NCI-H345 treated with DMSO at 0.1 percent for 48 hours (cell line): ENCODE measurements at regions not wholly inside any gene's neighbourhood (a gene's known extent, or its start where the extent isn't known, plus 50 kb on each side); places are given as distances from the start of the nearest gene placed in this dataset.

Experiments
- DNase-seq: peaks from one replicate; lab custom pipeline; 2025; ENCODE audit not compliant: unreplicated experiment; lab: John Stamatoyannopoulos, UW

DNA sequence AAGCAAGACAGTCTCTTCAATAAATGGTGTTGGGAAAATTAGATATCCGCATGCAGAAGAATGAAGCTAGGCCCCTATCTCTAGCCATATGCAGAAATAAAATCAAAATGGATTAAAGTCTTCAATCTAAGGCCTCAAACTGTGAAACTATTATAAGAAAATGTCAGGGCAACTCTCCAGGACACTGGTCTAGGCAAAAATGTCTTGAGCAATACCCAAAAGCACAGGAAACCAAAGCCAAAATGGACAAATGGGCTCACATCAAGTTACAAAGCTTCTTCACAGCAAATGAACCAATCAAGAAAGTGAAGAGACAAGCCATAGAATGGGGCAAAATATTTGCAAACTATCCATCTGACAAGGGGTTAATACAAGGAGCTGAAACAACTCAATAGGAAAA, 338.8 kb downstream of the NNT start:
- no peak for DNase-seq

DNA sequence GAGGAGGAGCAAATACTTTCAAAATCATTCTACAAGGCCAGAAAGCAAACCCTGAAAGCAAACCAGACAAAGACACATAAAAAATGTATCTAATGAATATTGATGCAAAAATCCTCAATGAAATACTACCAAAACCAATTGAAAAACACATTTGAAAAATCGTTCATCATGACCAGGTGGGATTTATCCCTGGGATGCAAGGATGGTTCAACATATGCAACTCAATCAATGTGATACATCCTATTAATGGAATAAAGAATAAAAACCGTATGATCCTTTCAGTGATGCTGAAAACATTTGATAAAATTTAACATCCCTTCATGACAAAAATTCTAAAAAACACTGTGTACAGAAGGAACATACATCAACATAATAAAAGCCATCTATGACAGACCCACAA, 337.6 kb downstream of the NNT start:
- DNase-seq, result no peak

DNA sequence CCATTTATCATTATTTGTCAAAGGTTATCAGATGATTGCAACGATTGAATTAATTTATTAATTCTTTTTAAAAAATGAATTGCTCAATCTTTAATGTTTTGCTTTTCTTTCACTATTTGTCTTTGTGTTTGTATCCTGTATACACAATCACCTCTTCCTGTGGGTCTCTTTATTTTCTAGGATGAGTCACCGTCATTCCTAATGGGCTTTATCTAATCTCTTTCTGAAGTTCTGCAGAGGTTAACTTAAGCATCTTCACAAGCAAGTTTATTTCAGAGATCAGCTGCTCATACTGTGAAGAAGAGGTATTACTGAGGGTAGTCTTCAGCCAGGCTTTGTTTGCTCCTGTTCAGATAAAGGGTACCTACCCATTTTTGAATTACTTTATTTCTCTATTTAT, 323.9 kb downstream of the NNT start:
- DNase-seq, result no peak

DNA sequence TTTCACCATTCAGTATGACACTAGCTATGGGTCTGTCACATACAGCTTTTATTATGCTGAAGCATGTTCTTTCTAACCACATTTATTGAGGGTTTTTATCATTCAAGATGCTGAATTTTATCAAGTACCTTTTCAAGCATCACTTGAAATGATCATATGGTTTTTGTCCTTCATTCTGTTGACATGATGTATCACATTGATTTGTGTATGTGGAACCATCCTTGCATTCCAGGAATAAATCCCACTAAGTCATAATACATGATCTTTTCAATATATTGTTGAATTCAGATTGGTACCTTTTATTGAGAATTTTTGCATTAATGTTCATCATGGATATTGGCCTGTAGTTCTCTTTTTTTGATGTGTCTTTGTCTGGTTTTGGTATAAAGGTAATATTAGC, 317.4 kb downstream of the NNT start:
- DNase-seq, result no peak

DNA sequence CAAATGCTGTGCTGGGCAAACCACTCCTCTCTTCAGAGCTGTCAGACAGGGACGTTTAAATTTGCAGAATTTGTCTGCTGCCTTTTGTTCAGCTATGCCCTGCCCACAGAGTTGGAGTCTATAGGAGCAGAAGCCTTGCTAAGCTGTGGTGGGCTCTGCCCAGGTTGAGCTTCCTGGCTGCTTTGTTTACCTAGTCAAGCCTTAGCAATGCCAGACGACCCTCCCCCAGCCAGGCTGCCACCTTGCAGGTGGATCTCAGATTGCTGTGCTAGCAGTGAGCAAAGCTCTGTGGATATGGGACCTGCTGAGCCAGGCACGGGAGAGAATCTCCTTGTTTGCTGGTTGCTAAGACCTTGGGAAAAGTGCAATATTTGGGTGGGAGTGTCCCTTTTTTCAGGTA, 314.9 kb downstream of the NNT start:
- DNase-seq, result no peak

DNA sequence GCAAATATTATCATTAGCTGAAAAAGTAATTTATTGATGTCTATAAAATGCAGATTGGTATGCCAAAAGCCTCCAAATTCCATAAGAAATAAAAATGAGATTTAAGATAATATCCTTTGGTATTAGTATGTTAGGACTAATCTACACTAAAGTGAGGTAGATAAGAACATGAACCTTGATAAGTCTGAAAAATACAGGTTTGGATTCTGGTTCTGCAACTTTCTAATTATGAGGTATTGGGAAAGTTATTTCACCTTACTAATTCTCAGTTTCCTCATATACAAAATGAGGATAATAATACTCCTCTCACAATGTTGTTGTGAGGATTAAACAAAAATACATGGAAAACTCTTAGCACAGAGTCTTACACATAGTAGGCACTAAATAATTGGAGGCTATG, 300.1 kb downstream of the NNT start:
- DNase-seq, result no peak

DNA sequence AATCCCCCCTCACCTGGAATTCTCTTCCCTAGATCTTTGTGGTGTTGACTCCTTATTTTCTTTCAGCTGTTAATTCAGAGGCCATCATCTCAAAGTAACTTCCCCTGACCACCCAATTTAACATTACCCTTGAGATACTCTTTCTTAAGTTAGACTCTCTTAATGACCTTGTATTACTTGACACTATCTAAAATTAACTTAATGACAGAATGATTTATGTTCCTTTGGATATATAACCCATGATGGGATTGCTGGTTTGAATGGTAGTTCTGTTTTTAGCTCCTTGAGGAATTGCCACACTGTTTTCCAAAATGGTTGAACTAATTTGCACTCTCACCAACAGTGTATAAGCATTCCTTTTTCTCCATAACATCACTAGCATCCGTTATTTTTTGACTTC, 298.0 kb downstream of the NNT start:
- DNase-seq, result no peak

DNA sequence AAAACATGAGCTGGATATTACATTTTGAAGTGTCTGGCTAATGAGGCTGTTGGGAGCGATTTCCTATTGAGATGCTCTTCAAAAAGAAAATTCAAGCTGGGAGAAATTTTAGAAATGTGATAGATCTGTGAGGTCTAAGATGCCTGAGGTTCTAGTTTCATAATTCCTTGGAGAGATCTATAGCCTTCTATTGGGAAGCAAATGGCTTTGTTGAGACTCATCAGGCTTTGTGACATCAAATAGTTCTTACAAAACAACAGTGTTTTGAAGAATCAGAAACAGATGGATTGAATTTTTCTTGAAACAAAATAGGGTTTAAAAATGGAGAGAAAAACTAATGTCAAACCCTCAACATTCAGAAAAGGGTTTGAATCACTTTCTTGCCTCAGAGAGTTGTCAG, 292.9 kb downstream of the NNT start:
- DNase-seq, result no peak

DNA sequence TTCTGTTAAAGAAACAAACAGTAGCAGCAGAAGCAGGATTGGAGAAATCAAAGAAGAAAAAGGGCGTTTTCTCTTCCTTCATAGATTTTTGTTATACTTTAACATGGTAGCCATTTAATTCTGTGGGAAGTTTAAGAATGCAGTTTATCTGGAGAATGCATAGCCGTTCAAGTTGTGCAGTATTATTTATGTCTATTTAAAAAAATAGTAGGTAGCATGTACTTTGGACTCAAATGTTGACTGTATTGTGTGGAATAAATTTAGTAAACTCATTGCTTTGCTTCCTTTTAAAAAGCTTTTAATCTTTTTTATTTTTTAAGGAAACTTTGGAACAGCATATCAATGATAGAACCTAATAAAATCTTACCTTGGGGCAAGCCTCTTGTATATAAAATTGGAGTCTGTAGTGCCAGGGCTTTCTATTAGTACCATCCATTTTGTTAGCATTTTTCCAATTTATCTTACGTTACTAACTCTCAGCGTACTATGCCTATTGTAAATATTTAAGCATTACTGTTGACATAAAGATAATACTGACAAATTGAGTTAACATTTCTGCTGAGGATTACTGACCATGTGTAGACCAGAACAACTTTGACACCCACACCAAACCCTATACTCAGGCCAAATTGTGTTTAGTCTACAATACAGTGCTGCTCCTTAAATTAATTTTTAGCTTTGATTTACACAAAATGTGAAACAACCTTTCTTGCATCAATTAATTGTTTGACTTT, 291.1 kb downstream of the NNT start:
- DNase-seq, result no peak

DNA sequence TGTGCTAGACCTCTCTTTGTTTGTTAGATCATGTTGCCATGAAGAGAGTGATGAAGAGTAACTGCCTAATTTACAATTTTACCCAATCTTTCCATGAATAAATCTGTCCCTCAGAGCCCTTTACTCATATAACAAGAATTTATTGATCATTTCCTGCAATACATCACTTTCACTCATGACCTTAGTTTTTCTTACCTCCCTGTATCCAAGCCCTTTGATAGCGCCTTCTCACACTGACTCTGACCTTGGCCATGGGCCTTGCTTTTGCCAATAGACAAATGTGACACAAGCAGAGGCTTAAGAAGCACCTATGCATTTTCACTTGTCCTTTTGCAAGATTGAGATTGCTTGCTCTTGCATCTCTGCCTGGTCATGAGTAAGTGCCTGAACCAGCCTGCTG, 288.1 kb downstream of the NNT start:
- no peak for DNase-seq

DNA sequence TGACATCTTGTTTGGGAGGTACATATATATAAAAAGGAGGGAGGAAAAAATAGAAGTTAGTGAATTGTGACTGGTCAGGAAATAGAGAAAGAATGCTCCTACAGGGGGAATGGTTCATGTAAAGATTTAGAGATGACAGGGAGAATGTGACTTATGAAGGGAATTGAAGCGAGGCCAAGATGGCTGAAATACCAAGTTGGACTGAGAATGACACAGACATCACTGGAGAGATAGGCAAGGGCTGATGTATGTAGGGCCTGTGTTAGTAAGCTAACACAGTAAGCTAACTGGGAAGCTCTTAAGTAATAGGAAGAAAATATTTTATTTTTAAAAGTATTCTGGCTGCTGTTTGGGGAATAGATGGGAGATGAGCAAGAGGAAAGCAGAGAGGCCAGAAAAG, 286.3 kb downstream of the NNT start:
- DNase-seq, result no peak

DNA sequence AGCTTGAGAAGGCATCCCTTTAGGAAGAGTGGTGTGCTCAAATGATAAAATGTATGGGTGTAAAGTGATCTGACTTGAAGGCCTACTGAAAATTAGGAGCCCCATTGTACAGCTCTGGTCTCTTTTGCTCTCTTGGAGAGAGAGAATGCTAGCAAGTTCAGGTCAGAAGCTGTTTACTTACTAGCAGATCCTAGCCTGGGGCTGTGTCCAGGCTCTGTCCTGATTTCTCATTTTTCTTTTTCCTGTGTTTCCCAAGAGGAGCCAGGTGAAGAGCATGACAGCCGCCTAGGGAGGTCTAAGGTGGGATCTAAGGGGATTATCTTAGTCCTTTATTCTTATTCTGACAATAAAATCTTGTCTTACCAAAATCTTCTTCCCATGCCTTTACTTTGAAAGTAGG, 272.8 kb downstream of the NNT start:
- DNase-seq, result no peak

DNA sequence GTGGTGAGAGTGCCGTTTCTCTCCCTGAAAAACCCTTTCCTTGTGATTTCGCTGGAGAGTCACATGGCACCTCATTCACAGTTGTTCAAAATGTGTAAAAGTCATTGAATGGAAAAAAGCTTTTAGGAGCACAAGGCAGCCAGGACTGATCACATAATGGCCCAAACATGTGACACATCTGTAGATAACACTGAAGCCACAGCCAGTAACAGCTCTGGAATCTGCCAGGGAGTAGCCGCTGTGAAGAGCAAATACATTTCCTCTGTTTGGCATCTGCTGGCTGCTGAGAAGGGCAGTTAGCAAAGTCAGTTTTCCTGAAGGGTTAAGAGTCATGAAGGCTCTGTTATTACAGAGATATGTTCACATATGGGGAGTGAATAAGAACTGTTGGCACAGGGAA, 271.8 kb downstream of the NNT start:
- DNase-seq, result no peak

DNA sequence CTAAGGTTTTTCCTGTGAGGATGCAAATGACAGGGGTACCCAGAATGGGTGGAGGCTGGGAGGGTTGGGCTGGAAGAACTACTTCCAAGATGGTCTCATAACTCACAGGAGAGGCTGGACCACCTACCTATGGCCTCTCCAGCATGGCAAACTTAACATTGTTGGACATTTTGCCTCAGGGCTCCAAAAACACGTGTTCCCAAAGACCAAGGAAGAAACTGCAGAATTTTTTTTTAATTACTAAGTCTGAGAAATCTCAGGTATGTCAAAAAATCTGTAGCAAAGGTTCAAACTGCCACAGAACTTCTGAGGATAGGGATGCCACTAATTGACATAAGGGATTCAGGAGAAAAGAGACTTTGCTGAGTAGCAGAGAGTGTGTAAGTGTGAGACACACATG, 270.8 kb downstream of the NNT start:
- DNase-seq, result no peak

DNA sequence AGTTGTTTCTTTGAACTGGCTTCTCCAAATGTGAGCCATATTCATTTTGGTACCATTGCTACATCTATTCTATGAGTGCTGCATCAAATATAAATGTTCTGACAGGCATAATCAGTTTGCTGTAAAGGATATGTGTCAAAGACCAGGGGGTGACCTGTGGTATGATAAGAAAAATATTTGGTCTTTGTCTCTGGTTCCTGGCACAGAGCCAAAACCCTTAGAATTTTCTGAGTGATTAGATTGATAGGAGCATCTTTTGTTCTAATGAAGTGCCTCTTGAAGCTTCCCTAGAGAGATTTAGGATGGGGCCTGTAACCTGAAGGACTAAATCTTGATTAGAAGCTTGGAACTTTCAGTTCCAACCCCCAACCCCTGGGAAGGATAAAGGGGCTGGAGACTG, 256.3 kb downstream of the NNT start:
- no peak for DNase-seq

DNA sequence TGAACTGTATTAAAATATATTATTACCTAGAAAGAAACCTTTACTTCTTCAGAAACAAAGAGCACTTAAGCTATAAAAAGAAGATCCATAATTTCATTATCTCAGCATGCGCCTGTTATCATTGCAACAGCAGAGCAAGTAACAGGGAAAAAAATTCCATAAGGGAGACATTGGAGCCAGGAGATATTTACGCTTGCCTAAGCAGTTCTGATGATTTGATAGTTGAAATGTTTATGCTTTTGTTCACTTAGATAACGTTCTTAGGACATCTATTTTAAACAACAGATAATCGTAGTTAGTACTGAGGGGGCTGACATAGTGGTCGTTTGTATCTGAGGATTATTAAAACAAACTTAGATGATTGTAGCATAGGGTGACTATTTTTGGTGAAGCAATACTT, 252.5 kb downstream of the NNT start:
- no peak for DNase-seq

DNA sequence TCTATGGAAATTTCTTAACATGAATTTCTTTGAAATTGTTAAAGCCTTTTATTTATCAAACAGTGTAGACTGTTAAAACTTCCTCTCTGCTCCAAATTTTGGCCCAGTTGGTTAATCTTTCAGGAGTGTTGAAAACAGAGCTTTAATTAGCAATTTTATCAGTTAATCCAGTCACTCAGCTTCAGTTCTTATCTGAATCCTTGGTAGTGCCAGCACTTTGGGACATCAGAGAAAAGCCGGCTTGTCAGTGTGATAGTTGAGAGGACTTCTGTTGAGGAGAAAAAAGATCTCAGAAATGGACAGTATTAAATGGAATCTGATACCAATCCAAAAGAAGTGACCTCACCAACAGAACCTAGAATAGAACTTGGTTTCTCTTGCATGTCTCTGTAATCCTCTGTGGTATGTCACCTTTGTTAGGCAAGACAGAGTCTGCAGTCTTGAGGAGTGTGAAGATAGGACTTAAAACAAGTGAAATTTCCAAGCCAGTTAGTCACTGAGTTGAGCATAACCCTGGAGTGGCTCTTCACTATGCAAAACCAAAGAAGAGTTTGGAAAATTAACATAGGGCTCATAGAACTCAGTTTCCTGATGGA, 251.8 kb downstream of the NNT start:
- no peak for DNase-seq

DNA sequence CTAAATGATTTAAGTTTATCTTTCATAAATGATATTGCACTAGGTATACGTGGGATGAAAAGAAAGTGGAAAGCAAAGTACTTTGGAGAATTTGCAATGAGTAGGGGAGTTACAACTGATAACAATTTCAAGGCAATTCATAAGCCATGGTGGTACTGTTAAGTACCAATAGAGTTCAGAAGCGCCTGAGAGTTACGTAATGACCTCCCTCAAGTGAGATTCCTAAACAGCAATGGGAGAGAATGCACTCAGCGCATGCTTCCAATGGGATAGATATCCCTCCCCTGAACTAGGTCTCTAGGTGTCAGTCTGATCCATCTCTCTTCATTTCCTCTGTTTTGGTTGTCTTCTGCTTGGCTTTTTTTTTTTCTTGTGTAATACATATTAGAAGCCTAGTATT, 249.3 kb downstream of the NNT start:
- no peak for DNase-seq

DNA sequence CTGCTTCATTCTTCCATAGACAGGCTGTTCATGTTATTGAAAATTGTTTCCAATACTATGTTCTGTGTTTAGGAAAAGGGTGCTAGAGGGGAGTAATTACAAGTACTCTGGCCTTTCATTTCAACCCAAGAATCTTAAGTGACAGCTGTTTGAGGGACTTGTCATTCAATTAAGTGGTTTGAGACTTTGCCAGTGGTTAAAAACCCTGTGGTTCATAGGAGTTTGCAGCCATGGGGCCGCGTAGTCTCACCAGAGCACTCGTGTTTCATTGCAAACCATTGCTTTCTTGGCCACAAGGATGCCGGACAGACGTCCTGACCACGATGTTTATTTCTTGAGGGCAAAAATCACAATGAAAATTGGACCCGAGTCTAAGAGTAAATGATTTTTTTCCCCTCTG, 248.8 kb downstream of the NNT start:
- no peak for DNase-seq

DNA sequence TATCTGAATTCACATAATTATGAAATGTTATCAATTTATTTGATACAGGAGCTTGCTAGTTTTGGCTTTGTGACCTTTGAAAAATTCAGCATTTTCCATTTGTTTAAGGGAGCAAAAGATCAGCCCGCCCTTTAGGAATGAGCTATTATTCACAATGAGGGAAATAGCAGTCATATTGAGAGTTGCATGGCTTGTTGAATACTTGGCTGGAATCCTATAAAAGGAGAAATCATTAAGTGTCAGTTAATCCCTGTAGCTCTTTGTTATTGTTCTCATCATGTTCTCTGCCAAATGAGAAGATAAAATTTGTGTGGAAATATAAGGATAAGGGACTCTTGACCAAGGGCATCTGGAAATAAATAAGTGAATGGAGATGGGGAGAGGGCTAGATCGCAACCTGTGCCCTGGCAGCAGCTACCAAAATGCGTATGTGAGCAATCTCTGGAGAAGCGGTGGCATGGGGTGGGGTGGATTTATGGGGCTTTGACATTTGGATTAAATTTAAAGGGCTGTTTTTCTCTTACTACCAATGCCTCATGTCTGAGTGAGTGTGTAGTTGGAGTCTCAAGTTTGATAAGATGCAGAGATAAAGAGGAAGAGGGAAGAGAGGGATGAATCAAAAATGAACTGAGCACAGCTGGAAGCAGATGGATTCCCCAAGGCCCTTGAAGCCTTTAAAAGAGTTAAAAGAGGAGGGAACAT, 237.6 kb downstream of the NNT start:
- no peak for DNase-seq

DNA sequence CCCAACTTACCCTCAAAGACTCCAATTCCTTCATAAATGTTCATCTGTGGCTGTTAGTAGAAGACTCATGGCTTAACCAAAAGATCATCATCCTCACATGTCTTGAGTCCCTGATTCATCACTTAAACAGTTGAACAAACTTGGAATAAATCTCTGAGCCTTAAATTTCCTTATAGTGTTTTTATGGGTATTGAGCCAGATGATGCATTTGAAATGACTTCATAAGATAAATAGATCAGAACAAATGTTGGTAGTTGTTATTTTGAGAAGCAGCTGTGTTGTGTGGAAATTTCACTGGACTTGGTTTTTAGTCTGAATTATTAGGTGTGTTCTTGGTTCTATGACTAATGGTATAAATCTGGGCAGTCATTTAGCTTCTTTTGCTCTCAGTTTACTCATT, 236.2 kb downstream of the NNT start:
- DNase-seq, result no peak

DNA sequence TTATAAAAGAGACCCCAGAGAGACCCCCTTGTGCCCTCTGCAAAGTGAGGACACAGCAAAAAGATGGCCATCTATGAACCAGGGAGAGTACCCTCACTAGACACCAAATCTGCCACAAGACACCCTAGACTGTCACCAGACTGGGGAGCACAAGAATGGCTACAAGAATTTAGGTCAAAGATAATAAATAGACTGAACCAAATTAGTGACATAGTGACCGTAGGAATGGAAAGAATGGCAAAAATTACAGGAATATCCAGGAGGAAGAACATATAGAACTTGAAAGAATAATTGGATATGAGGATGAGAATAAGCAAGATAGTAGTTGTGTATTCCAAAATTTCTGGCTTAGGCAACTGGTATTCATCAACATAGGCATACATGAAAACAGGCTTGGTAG, 235.0 kb downstream of the NNT start:
- DNase-seq, result no peak

DNA sequence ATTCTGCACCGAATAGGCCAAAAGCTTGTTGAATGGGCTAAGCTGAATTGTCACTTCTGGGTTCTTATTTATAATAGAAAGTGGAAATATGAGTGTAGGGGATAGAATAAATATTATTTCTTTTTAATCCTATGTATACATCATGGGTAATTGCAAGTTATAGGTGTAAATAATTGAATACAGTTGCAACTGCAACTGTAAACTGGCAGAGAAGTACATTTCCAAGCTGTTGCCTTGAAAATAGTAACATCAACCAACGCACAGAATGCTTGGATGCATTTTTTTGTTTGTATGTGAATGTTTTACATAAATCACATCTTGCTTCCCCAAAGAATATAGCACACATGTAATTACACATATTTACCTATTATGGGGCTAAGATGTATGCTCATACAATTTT, 234.1 kb downstream of the NNT start:
- no peak for DNase-seq
